ENCODE measurements at regions not wholly inside any gene's neighbourhood (a gene's known extent, or its start where the extent isn't known, plus 50 kb on each side); places are given as distances from the start of the nearest gene placed in this dataset.
"Not testable (repeated sequence)": the region's sequence is repeated elsewhere in the genome, so short reads cannot be mapped to it uniquely, and the experiment has no call there.

- not testable (repeated sequence) for H3K4me3 Mint-ChIP-seq; H3K36me3 Mint-ChIP-seq (ENCODE audit: low read depth); H3K27me3 Mint-ChIP-seq (ENCODE audit: low read depth); DNase-seq (ENCODE audit: low read depth, low spot score); H3K4me1 Mint-ChIP-seq; H3K27ac Mint-ChIP-seq (ENCODE audit: unreplicated experiment)
- peaks cover 12% of the 10 kb centered on the region for H3K9me3 Mint-ChIP-seq
Observed at GRCh38 chrX:67213686-67214085, 330.1 kb upstream of the AR start.

- Mint-ChIP-seq H3K4me3 (no peak overlapping the region), H3K4me1 (no peaks in the 10 kb centered on the region), H3K9me3 (peaks cover 9% of the 10 kb centered on the region), H3K27ac (ENCODE audit: unreplicated experiment) (no peak overlapping the region), H3K27me3 (ENCODE audit: low read depth) (no peaks in the 10 kb centered on the region), H3K36me3 (ENCODE audit: low read depth) (no peaks in the 10 kb centered on the region)
- DNase-seq (ENCODE audit: low read depth, low spot score): no peak
- no peak for TF ChIP-seq CTCF (conservative IDR thresholded peaks at IDR 0.05)
Observed at GRCh38 chrX:67207912-67208311, 335.9 kb upstream of the AR start.

GRCh38 chrX:67159437-67159836, 384.4 kb upstream of the AR start:
- Mint-ChIP-seq H3K36me3 (ENCODE audit: low read depth) (no peaks in the 10 kb centered on the region), H3K9me3 (peaks cover 21% of the 10 kb centered on the region), H3K4me1 (no peaks in the 10 kb centered on the region), H3K4me3 (no peak overlapping the region), H3K27me3 (ENCODE audit: low read depth) (no peaks in the 10 kb centered on the region), H3K27ac (ENCODE audit: unreplicated experiment) (no peak overlapping the region)
- DNase-seq (ENCODE audit: low read depth, low spot score): no peak
- no peak for TF ChIP-seq CTCF (conservative IDR thresholded peaks at IDR 0.05)

- Mint-ChIP-seq H3K4me1 (no peaks in the 10 kb centered on the region), H3K36me3 (ENCODE audit: low read depth) (no peaks in the 10 kb centered on the region), H3K9me3 (peaks cover 5% of the 10 kb centered on the region), H3K27me3 (ENCODE audit: low read depth) (no peaks in the 10 kb centered on the region), H3K27ac (ENCODE audit: unreplicated experiment) (no peak overlapping the region), H3K4me3 (no peak overlapping the region)
- no peak for DNase-seq (ENCODE audit: low read depth, low spot score)
- TF ChIP-seq CTCF (conservative IDR thresholded peaks at IDR 0.05): no peak
Observed at GRCh38 chrX:67114635-67115034, 429.2 kb upstream of the AR start.

- no peaks in the 10 kb centered on the region for H3K36me3 Mint-ChIP-seq (ENCODE audit: low read depth)
- H3K4me1 Mint-ChIP-seq: no peaks in the 10 kb centered on the region
- peaks cover 11% of the 10 kb centered on the region for H3K9me3 Mint-ChIP-seq
- no peaks in the 10 kb centered on the region for H3K27me3 Mint-ChIP-seq (ENCODE audit: low read depth)
- no peak for TF ChIP-seq CTCF (conservative IDR thresholded peaks at IDR 0.05)
- no peak for DNase-seq (ENCODE audit: low read depth, low spot score)
- no peak overlapping the region for H3K27ac Mint-ChIP-seq (ENCODE audit: unreplicated experiment)
- no peak overlapping the region for H3K4me3 Mint-ChIP-seq
Observed at GRCh38 chrX:67105758-67106116, 438.1 kb upstream of the AR start.

- no peaks in the 10 kb centered on the region for H3K4me1 Mint-ChIP-seq
- H3K36me3 Mint-ChIP-seq (ENCODE audit: low read depth): no peaks in the 10 kb centered on the region
- TF ChIP-seq CTCF (conservative IDR thresholded peaks at IDR 0.05): no peak
- peaks cover 7% of the 10 kb centered on the region for H3K9me3 Mint-ChIP-seq
- no peak for DNase-seq (ENCODE audit: low read depth, low spot score)
- no peaks in the 10 kb centered on the region for H3K27me3 Mint-ChIP-seq (ENCODE audit: low read depth)
- no peak overlapping the region for H3K27ac Mint-ChIP-seq (ENCODE audit: unreplicated experiment)
- no peak overlapping the region for H3K4me3 Mint-ChIP-seq
Observed at GRCh38 chrX:67104982-67105757, 438.7 kb upstream of the AR start.

Measured in neural crest cell (in vitro differentiated cells).